ENCODE measurements at regions not wholly inside any gene's neighbourhood (a gene's known extent, or its start where the extent isn't known, plus 50 kb on each side); places are given as distances from the start of the nearest gene placed in this dataset.

DNA sequence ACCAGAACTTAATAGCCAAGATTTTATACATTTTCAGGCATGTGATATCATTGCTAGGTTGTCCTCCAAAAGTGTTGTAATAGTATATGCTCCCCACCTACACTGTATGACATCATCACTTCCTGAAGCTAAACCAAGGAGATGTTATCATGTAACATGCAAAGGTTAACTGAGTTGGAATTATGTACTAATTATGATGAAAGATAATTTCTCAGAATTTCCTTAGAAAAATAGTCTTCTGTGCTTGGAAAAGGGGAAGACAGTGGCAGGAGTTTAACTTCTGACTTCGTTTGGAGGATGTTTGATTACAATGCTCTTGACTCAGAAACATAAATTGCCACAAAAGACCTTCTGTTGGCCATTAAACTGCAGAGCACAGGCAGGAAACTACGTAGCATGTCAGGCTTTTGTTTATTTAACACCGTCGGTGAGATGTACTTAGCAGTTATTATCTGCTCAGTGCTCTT, 83.6 kb upstream of the GUCY1A1 start (continued):
- TF ChIP-seq, protein P1, sequence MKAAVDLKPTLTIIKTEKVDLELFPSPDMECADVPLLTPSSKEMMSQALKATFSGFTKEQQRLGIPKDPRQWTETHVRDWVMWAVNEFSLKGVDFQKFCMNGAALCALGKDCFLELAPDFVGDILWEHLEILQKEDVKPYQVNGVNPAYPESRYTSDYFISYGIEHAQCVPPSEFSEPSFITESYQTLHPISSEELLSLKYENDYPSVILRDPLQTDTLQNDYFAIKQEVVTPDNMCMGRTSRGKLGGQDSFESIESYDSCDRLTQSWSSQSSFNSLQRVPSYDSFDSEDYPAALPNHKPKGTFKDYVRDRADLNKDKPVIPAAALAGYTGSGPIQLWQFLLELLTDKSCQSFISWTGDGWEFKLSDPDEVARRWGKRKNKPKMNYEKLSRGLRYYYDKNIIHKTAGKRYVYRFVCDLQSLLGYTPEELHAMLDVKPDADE (IDR thresholded peaks at IDR 0.05) = no peak
- no peak for TF ChIP-seq EZH2 (IDR thresholded peaks at IDR 0.05; ENCODE audit: low read depth, unreplicated experiment)
- no peak for TF ChIP-seq CREB1 (CRISPR knock-in tag; IDR thresholded peaks at IDR 0.05; ENCODE audit: low read depth)
- TF ChIP-seq, protein P2, sequence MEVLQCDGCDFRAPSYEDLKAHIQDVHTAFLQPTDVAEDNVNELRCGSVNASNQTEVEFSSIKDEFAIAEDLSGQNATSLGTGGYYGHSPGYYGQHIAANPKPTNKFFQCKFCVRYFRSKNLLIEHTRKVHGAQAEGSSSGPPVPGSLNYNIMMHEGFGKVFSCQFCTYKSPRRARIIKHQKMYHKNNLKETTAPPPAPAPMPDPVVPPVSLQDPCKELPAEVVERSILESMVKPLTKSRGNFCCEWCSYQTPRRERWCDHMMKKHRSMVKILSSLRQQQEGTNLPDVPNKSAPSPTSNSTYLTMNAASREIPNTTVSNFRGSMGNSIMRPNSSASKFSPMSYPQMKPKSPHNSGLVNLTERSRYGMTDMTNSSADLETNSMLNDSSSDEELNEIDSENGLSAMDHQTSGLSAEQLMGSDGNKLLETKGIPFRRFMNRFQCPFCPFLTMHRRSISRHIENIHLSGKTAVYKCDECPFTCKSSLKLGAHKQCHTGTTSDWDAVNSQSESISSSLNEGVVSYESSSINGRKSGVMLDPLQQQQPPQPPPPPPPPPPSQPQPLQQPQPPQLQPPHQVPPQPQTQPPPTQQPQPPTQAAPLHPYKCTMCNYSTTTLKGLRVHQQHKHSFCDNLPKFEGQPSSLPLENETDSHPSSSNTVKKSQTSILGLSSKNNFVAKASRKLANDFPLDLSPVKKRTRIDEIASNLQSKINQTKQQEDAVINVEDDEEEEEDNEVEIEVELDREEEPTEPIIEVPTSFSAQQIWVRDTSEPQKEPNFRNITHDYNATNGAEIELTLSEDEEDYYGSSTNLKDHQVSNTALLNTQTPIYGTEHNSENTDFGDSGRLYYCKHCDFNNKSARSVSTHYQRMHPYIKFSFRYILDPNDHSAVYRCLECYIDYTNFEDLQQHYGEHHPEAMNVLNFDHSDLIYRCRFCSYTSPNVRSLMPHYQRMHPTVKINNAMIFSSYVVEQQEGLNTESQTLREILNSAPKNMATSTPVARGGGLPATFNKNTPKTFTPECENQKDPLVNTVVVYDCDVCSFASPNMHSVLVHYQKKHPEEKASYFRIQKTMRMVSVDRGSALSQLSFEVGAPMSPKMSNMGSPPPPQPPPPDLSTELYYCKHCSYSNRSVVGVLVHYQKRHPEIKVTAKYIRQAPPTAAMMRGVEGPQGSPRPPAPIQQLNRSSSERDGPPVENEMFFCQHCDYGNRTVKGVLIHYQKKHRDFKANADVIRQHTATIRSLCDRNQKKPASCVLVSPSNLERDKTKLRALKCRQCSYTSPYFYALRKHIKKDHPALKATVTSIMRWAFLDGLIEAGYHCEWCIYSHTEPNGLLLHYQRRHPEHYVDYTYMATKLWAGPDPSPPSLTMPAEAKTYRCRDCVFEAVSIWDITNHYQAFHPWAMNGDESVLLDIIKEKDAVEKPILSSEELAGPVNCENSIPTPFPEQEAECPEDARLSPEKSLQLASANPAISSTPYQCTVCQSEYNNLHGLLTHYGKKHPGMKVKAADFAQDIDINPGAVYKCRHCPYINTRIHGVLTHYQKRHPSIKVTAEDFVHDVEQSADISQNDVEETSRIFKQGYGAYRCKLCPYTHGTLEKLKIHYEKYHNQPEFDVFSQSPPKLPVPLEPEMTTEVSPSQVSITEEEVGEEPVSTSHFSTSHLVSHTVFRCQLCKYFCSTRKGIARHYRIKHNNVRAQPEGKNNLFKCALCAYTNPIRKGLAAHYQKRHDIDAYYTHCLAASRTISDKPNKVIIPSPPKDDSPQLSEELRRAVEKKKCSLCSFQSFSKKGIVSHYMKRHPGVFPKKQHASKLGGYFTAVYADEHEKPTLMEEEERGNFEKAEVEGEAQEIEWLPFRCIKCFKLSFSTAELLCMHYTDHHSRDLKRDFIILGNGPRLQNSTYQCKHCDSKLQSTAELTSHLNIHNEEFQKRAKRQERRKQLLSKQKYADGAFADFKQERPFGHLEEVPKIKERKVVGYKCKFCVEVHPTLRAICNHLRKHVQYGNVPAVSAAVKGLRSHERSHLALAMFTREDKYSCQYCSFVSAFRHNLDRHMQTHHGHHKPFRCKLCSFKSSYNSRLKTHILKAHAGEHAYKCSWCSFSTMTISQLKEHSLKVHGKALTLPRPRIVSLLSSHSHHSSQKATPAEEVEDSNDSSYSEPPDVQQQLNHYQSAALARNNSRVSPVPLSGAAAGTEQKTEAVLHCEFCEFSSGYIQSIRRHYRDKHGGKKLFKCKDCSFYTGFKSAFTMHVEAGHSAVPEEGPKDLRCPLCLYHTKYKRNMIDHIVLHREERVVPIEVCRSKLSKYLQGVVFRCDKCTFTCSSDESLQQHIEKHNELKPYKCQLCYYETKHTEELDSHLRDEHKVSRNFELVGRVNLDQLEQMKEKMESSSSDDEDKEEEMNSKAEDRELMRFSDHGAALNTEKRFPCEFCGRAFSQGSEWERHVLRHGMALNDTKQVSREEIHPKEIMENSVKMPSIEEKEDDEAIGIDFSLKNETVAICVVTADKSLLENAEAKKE (CRISPR knock-in tag; IDR thresholded peaks at IDR 0.05) = no peak
- TF ChIP-seq JUNB (IDR thresholded peaks at IDR 0.05; ENCODE audit: unreplicated experiment) = no peak
- TF ChIP-seq NANOG (IDR thresholded peaks at IDR 0.05; ENCODE audit: borderline replicate concordance) = no peak
- TF ChIP-seq POLR2AphosphoS5 (IDR thresholded peaks at IDR 0.05; ENCODE audit: low read depth) = no peak
- TF ChIP-seq ZNF331 (CRISPR knock-in tag; IDR thresholded peaks at IDR 0.05; ENCODE audit: low read depth) = no peak
- TF ChIP-seq ZNF114 (CRISPR knock-in tag; IDR thresholded peaks at IDR 0.05) = no peak

DNA sequence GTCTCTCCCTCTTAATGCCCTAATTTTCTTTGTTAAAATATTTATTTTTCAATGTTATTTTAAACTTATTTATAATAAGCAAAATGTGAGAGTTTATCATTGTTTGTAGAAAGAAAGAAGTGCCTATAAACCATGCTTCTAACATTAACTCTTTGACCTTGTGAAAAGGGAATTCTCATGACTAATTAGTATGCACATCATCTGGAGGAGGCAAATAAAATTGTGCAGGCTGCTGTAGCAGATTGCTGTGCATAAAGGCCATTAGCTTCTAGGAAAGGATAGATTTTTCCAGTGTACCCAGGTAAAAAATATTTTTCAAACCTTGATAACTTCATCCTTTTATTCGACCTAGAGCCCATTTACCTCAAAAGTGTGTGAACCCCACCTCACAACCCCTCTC, 84.6 kb upstream of the GUCY1A1 start:
- H3K4me1 Mint-ChIP-seq = no peaks in the 10 kb centered on the region
- H2AFZ ChIP-seq = no peak overlapping the region
- H3K9me2 ChIP-seq (ENCODE audit: insufficient read depth) = no peaks in the 10 kb centered on the region
- H3K79me2 ChIP-seq (replicated peaks; ENCODE audit: insufficient read depth) = no peaks in the 10 kb centered on the region
- no peak overlapping the region for H3K4me3 Mint-ChIP-seq
- no peak overlapping the region for H3K27ac ChIP-seq (ENCODE audit: low read depth)
- H3K36me3 Mint-ChIP-seq (ENCODE audit: low read depth) = no peaks in the 10 kb centered on the region
- no peaks in the 10 kb centered on the region for H3K27me3 Mint-ChIP-seq (ENCODE audit: insufficient read depth, low read depth, poor library complexity)
- no peak for DNase-seq (ENCODE audit: low spot score)
- H4K20me1 ChIP-seq (replicated peaks; ENCODE audit: insufficient read depth) = no peaks in the 10 kb centered on the region
- no peak overlapping the region for H3K4me3 ChIP-seq
- H3K4me1 ChIP-seq (ENCODE audit: insufficient read depth) = no peaks in the 10 kb centered on the region
- ATAC-seq = no peak
- no peak overlapping the region for H3K27ac Mint-ChIP-seq
- H3K9me3 Mint-ChIP-seq = no peaks in the 10 kb centered on the region
- no peaks in the 10 kb centered on the region for H3K27me3 ChIP-seq (ENCODE audit: insufficient read depth)
- H3F3A ChIP-seq (replicated peaks; ENCODE audit: low read depth) = no peaks in the 10 kb centered on the region
- H3K4me2 ChIP-seq = no peak overlapping the region
- no peaks in the 10 kb centered on the region for H3K36me3 ChIP-seq (ENCODE audit: insufficient read depth)
- TF ChIP-seq ZNF114 (CRISPR knock-in tag; IDR thresholded peaks at IDR 0.05) (no peak), NANOG (IDR thresholded peaks at IDR 0.05; ENCODE audit: borderline replicate concordance) (no peak)
- TF ChIP-seq, protein P3, sequence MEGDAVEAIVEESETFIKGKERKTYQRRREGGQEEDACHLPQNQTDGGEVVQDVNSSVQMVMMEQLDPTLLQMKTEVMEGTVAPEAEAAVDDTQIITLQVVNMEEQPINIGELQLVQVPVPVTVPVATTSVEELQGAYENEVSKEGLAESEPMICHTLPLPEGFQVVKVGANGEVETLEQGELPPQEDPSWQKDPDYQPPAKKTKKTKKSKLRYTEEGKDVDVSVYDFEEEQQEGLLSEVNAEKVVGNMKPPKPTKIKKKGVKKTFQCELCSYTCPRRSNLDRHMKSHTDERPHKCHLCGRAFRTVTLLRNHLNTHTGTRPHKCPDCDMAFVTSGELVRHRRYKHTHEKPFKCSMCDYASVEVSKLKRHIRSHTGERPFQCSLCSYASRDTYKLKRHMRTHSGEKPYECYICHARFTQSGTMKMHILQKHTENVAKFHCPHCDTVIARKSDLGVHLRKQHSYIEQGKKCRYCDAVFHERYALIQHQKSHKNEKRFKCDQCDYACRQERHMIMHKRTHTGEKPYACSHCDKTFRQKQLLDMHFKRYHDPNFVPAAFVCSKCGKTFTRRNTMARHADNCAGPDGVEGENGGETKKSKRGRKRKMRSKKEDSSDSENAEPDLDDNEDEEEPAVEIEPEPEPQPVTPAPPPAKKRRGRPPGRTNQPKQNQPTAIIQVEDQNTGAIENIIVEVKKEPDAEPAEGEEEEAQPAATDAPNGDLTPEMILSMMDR (conservative IDR thresholded peaks at IDR 0.05; ENCODE audit: low read depth in 2 of 2) = no peak

Data from GM23338 (cell line).